ENCODE measurements at regions not wholly inside any gene's neighbourhood (a gene's known extent, or its start where the extent isn't known, plus 50 kb on each side); places are given as distances from the start of the nearest gene placed in this dataset.

- Mint-ChIP-seq H3K36me3 (ENCODE audit: low read depth) (no peaks in the 10 kb centered on the region), H3K9me3 (peaks cover 7% of the 10 kb centered on the region), H3K27me3 (ENCODE audit: low read depth, poor library complexity) (no peaks in the 10 kb centered on the region), H3K27ac (no peak overlapping the region), H3K4me1 (no peaks in the 10 kb centered on the region), H3K4me3 (no peak overlapping the region)
- TF ChIP-seq, protein P1, sequence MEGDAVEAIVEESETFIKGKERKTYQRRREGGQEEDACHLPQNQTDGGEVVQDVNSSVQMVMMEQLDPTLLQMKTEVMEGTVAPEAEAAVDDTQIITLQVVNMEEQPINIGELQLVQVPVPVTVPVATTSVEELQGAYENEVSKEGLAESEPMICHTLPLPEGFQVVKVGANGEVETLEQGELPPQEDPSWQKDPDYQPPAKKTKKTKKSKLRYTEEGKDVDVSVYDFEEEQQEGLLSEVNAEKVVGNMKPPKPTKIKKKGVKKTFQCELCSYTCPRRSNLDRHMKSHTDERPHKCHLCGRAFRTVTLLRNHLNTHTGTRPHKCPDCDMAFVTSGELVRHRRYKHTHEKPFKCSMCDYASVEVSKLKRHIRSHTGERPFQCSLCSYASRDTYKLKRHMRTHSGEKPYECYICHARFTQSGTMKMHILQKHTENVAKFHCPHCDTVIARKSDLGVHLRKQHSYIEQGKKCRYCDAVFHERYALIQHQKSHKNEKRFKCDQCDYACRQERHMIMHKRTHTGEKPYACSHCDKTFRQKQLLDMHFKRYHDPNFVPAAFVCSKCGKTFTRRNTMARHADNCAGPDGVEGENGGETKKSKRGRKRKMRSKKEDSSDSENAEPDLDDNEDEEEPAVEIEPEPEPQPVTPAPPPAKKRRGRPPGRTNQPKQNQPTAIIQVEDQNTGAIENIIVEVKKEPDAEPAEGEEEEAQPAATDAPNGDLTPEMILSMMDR (IDR thresholded peaks at IDR 0.05), result no peak
- no peak for DNase-seq
Measured at GRCh38 chr14:27916326-27916725, 850.3 kb upstream of the FOXG1 start.

GRCh38 chr14:27917896-27918295 is 848.7 kb upstream of the FOXG1 start:
- Mint-ChIP-seq H3K36me3 (ENCODE audit: low read depth) (no peaks in the 10 kb centered on the region), H3K9me3 (peaks cover 10% of the 10 kb centered on the region), H3K27me3 (ENCODE audit: low read depth, poor library complexity) (no peaks in the 10 kb centered on the region), H3K4me1 (no peaks in the 10 kb centered on the region), H3K4me3 (no peak overlapping the region), H3K27ac (no peak overlapping the region)
- TF ChIP-seq, protein P1 (IDR thresholded peaks at IDR 0.05), result no peak
- DNase-seq, result no peak

- H3K4me1 Mint-ChIP-seq, result no peaks in the 10 kb centered on the region
- no peak overlapping the region for H3K4me3 Mint-ChIP-seq
- no peak for DNase-seq
- H3K36me3 Mint-ChIP-seq (ENCODE audit: low read depth), result no peaks in the 10 kb centered on the region
- no peak overlapping the region for H3K27ac Mint-ChIP-seq
- H3K27me3 Mint-ChIP-seq (ENCODE audit: low read depth, poor library complexity), result no peaks in the 10 kb centered on the region
- TF ChIP-seq, protein P1 (IDR thresholded peaks at IDR 0.05), result no peak
- H3K9me3 Mint-ChIP-seq, result peaks cover 7% of the 10 kb centered on the region
Measured at GRCh38 chr14:27927519-27927918, 839.1 kb upstream of the FOXG1 start.

DNA sequence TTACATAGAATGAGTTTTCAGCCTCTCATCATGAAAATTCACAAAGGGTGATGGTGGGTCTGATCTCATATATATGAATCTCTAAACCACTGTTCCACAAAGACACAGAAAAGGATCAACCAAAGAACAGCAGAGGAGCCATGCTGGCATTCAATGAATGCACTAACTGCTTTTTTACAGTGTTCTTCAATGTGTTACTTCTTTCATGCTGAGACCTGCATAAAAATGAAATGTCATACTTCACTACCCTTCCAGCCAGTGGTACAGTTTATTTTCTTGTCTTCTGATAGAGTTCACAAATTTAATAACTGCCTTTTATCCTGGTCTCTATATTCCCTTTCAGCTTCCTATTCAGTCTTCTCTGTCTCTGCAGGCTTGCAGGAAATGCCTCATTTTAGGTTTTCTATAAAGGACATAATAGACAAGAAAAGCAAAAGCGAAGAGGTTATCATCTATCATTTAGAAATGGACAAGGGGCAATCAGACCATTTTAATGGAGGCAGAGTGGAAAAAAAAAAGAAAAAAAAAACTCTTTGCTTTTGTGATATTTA is 836.7 kb upstream of the FOXG1 start:
- Mint-ChIP-seq H3K9me3 (no peaks in the 10 kb centered on the region), H3K27me3 (ENCODE audit: low read depth, poor library complexity) (no peaks in the 10 kb centered on the region), H3K4me1 (no peaks in the 10 kb centered on the region), H3K36me3 (ENCODE audit: low read depth) (no peaks in the 10 kb centered on the region), H3K4me3 (no peak overlapping the region), H3K27ac (no peak overlapping the region)
- no peak for DNase-seq
- TF ChIP-seq, protein P1 (IDR thresholded peaks at IDR 0.05), result no peak

DNA sequence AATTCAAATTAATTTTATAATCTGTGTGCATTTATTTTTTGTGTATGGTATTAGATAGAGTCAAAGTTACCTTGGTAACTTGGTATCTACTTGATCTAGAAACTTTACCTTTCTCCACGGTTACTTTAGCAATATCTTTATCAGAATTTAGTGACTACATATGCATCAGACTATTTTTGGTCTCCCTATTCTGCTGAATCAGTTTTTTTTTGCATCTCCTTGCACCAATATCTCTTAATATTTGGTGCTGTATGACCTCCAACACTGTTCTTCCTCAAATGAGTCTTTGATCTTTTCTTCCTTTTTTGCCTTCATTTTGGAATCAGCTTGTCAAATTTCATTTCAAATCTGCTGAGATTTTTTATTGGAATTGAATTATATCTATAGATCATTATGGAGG is 828.2 kb upstream of the FOXG1 start:
- H3K36me3 Mint-ChIP-seq (ENCODE audit: low read depth), result no peaks in the 10 kb centered on the region

DNA sequence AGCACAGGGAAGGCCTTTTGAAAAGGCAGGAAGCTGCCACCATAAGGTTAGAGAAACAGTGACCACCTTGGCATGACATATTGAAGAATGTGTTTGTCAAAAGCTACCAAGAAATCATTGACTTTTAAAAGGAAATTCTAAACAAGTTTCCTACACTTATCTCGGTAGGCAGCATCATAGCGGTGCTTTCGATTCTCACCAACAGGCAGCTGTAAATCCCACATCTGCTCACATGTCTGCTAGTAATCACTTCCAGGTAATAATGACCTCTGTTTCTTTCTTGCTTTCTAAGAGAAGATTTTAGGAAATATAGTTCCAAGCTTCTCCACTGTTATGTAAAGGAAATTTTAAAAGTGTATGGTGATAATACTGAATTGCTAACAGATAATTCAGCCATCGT is 821.1 kb upstream of the FOXG1 start:
- H3K4me3 Mint-ChIP-seq, result no peak overlapping the region
- peaks cover 23% of the 10 kb centered on the region for H3K9me3 Mint-ChIP-seq
- H3K27me3 Mint-ChIP-seq (ENCODE audit: low read depth, poor library complexity), result peaks cover 9% of the 10 kb centered on the region
- H3K4me1 Mint-ChIP-seq, result no peaks in the 10 kb centered on the region
- H3K36me3 Mint-ChIP-seq (ENCODE audit: low read depth), result no peaks in the 10 kb centered on the region
- no peak for DNase-seq
- H3K27ac Mint-ChIP-seq, result no peak overlapping the region
- TF ChIP-seq, protein P1 (IDR thresholded peaks at IDR 0.05), result no peak

More for the DNA sequence above, 828.2 kb upstream of the FOXG1 start:
- no peaks in the 10 kb centered on the region for H3K4me1 Mint-ChIP-seq
- no peak overlapping the region for H3K27ac Mint-ChIP-seq
- H3K9me3 Mint-ChIP-seq, result peaks cover 29% of the 10 kb centered on the region
- no peak overlapping the region for H3K4me3 Mint-ChIP-seq
- H3K27me3 Mint-ChIP-seq (ENCODE audit: low read depth, poor library complexity), result peaks cover 9% of the 10 kb centered on the region
- TF ChIP-seq, protein P1 (IDR thresholded peaks at IDR 0.05), result no peak
- DNase-seq, result no peak

Data from nephron progenitor cell (in vitro differentiated cells).